ENCODE measurements at regions not wholly inside any gene's neighbourhood (a gene's known extent, or its start where the extent isn't known, plus 50 kb on each side); places are given as distances from the start of the nearest gene placed in this dataset.

DNA sequence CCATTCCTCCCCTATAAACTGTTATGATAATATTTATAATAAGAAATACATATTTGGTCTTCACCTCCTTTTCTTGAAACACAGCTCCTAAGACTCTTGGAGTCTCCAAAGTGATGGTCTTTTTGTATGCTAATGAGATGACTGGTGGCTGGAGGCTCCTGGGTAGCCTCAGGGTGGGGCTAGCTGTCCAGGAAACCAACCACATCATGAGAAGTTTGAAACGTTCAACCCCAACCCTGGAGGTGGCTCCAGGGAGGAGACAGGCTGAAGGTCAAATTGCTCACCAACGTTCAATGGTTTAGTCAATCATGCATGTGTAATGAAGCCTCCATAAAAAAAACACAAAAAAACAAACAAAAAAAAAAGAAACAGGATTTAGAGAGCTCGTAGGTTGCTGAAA lies 298.7 kb upstream of the MGAT5 start:
- TF ChIP-seq, protein P1, sequence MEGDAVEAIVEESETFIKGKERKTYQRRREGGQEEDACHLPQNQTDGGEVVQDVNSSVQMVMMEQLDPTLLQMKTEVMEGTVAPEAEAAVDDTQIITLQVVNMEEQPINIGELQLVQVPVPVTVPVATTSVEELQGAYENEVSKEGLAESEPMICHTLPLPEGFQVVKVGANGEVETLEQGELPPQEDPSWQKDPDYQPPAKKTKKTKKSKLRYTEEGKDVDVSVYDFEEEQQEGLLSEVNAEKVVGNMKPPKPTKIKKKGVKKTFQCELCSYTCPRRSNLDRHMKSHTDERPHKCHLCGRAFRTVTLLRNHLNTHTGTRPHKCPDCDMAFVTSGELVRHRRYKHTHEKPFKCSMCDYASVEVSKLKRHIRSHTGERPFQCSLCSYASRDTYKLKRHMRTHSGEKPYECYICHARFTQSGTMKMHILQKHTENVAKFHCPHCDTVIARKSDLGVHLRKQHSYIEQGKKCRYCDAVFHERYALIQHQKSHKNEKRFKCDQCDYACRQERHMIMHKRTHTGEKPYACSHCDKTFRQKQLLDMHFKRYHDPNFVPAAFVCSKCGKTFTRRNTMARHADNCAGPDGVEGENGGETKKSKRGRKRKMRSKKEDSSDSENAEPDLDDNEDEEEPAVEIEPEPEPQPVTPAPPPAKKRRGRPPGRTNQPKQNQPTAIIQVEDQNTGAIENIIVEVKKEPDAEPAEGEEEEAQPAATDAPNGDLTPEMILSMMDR (IDR thresholded peaks at IDR 0.05; ENCODE audit: low read depth, low read length, missing control alignments) = no peak
- no peak for DNase-seq (ENCODE audit: low read depth)

DNA sequence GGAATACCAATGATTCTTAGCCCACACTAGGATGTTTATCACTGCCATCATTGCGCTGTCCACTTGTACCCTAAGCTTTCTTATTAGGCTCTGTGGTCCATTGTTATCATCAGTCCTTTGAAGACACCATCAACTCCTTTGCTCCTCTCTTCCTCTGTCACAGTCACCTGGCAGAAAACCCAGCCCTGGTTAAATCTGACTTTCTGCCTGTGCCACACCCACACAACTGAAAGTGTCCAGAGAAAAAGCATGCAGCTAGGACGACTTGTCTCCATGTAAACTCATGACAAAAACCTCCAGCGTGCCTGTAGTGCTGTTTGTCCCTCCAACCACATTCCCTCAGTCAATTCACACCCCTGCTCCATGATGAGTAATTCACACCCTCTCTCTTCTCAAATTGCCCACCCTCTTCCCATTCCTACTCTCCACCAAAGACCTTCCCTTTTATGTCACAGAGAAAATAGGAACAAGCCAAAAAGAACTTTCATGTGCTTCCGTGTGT lies 297.4 kb upstream of the MGAT5 start:
- TF ChIP-seq, protein P1 (IDR thresholded peaks at IDR 0.05; ENCODE audit: low read depth, low read length, missing control alignments) = no peak
- H3K4me3 ChIP-seq (ENCODE audit: low read depth, low read length) = no peak overlapping the region
- DNase-seq (ENCODE audit: low read depth) = no peak

More for the DNA sequence above, 298.7 kb upstream of the MGAT5 start:
- no peak overlapping the region for H3K4me3 ChIP-seq (ENCODE audit: low read depth, low read length)

DNA sequence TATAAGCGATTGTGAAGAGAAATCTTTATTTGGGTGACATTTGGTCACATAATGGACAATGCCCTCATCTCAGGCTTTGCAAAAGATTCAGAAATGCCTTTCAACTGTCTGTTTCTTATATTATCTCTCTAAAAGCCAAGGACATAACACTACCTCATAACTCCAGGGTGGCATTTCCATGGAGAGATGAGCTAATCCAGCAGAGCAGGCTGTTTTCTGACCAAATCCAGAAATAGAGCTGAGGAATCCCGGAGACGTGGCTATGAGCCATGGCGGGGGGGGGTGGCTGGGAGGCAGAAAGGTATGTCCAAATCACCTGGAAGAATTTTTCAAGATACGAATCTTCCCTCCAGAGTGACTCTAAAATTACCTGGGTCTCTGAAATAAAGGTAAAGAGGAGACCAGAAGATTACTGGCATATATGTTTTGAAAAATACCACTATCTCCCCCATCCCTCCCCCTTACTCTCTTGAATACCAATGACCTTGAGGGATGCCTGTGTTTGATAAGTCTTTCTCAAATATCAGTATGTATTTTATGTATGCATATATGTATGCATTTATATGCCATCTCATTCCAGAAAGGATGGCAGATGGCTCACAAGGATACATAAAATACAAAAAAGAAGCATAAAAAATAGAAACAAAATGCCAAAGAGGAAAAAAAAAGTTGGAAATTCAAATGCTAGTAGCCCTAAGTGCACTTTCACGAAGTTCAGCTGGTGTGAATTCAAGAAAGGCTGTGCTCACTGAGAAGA lies 296.0 kb upstream of the MGAT5 start:
- DNase-seq (ENCODE audit: low read depth) = no peak
- TF ChIP-seq, protein P1 (IDR thresholded peaks at IDR 0.05; ENCODE audit: low read depth, low read length, missing control alignments) = no peak
- H3K4me3 ChIP-seq (ENCODE audit: low read depth, low read length) = no peak overlapping the region

DNA sequence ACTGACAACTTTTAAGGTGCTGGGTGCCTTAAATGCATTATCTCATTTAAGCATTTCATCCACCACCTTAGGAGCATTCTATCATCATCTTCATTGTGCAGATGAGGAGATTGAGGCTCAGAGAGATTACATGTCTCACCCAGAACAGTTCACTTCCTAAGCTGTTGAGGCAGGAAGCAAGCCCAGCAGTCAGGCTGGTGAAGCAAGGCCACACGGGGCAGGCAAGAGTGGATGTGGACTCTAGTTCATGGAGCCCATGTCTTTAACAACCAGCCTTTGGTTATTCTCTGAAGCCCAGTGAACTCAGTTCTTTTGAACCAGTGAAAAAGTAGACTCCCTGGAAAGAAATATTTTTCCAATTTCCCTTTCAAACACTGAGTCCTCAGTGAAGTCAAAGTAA lies 294.8 kb upstream of the MGAT5 start:
- TF ChIP-seq, protein P1 (IDR thresholded peaks at IDR 0.05; ENCODE audit: low read depth, low read length, missing control alignments) = peak; percentile 5
- no peak overlapping the region for H3K4me3 ChIP-seq (ENCODE audit: low read depth, low read length)
- no peak for DNase-seq (ENCODE audit: low read depth)

DNA sequence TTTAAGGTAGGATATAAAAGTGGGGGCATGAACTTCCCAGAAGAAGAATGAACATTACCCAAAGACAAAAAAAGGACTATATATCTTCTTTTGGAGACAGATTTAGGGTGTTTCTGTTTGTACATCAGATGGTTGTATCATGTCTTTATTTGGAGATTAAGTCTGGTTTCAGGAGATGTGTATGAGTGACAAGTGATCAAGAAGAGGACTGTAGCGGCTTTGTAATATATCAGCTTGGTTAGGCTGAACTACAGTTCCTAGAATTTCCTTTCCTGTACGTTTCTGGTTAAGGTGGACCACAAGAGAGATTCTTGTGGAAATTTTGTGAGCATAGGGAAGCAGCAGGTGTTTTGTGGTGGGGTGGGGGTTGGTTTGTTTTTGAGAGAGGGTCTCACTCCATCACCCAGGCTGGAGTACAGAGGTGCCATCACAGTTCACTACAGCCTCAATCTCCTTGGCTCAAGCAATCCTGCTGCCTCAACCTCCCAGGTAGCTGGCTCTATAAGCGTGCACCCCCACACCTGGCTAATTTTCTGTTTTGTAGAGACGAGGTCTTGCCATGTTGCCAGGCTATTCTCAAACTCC lies 287.1 kb upstream of the MGAT5 start:
- TF ChIP-seq, protein P1 (IDR thresholded peaks at IDR 0.05; ENCODE audit: low read depth, low read length, missing control alignments) = no peak
- H3K4me3 ChIP-seq (ENCODE audit: low read depth, low read length) = no peak overlapping the region
- no peak for DNase-seq (ENCODE audit: low read depth)

DNA sequence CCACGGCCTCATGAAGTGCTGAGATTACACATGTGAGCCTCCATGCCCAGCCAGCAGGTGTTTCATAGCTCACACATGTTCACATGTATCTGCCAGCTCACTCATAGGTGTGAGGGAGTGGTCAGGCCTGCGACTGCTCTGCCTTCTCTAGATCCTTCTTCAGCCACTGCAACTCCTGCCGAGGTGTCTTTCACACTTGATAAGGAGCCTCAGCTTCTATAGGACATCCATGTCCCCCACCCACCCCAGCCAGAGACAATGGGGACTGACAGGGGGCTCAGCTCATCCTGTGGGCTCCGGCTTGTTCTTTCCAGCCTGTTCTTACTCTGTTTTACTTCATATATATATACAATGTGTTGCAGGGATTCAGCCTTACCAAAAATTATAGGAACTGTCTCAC lies 286.5 kb upstream of the MGAT5 start:
- TF ChIP-seq, protein P1 (IDR thresholded peaks at IDR 0.05; ENCODE audit: low read depth, low read length, missing control alignments) = no peak
- no peak overlapping the region for H3K4me3 ChIP-seq (ENCODE audit: low read depth, low read length)
- DNase-seq (ENCODE audit: low read depth) = no peak

Data from GM12864 (cell line).